Fibroblast of lung (primary cell): ENCODE measurements at regions not wholly inside any gene's neighbourhood (a gene's known extent, or its start where the extent isn't known, plus 50 kb on each side); places are given as distances from the start of the nearest gene placed in this dataset.

Experiments used
- CTCF ChIP-seq, 2 donors: IDR thresholded peaks in 1 of 2; conservative IDR thresholded peaks in 1 of 2; 1 replicate in 1 of 2; 2 replicates in 1 of 2; pipeline ENCODE4 v1.5.1; 2011 to 2012; ENCODE audit warnings: low read length in 2 of 2, control low read depth in 1 of 2, inconsistent platforms in 1 of 2, low read depth in 1 of 2, mild to moderate bottlenecking in 1 of 2
- EZH2 ChIP-seq: IDR thresholded peaks from 2 replicates; pipeline ENCODE4 v1.5.1; 2012; ENCODE audit warnings: low read length, control low read depth, mild to moderate bottlenecking; ENCODE audit errors: missing control alignments

DNA sequence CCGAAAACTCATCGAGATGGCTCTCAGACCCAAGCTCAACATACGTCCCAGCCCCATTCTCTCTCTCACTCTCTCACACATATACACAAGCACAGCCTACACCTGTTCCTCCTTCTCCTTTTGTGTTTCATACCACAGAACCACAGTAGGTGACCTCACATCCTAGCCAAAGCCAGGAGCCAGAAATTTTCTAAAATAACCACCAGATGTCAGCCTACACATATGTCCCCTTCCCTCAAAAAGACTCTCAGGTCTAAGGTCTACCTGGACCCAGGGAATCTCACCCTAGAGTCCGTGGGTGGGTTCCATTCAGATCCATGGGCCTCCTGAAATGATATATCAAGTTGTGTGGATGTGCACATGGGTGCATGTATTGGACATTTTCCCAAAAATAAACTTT is 104.2 kb upstream of the IPO5 start:
- TF ChIP-seq CTCF (conservative IDR thresholded peaks at IDR 0.05 in 1 of 2, IDR thresholded peaks at IDR 0.05 in 1 of 2; ENCODE audit: low read depth in 1 of 2, low read length in 2 of 2), result peak; percentile 35 to 44
- TF ChIP-seq EZH2, result no peak
